ENCODE measurements at regions not wholly inside any gene's neighbourhood (a gene's known extent, or its start where the extent isn't known, plus 50 kb on each side); places are given as distances from the start of the nearest gene placed in this dataset.

GRCh38 chr17:51373489-51374152, 113.3 kb downstream of the UTP18 start:
- TF ChIP-seq CTCF (IDR thresholded peaks at IDR 0.05) (no peak), POLR2A (IDR thresholded peaks at IDR 0.05) (no peak), EP300 (IDR thresholded peaks at IDR 0.05) (no peak)
